HT1080 (cell line): ENCODE measurements at regions not wholly inside any gene's neighbourhood (a gene's known extent, or its start where the extent isn't known, plus 50 kb on each side); places are given as distances from the start of the nearest gene placed in this dataset.
A peak's percentile ranks its signal among the peaks of the same experiment; 100 is the strongest.

Experiments used
- DNase-seq: peaks from one replicate; pipeline ENCODE4 v3.0.0-alpha.2; 2015; ENCODE audit warnings: low read depth

GRCh38 chr2:348361-348916 lies 60.5 kb upstream of the ALKAL2 start:
- peak; percentile 79 for DNase-seq

- no peak for DNase-seq
Measured at GRCh38 chr2:344811-345210, 56.9 kb upstream of the ALKAL2 start.

GRCh38 chr2:343355-343754 lies 55.5 kb upstream of the ALKAL2 start:
- DNase-seq, result no peak

- no peak for DNase-seq
Measured at GRCh38 chr2:341912-342311, 54.0 kb upstream of the ALKAL2 start.

GRCh38 chr2:341017-341542 lies 53.2 kb upstream of the ALKAL2 start:
- DNase-seq, result no peak
